Liver (tissue), 2 donors: ENCODE measurements at regions not wholly inside any gene's neighbourhood (a gene's known extent, or its start where the extent isn't known, plus 50 kb on each side); places are given as distances from the start of the nearest gene placed in this dataset.

Experiments used
- CTCF ChIP-seq: fragments of 150-350 bp; IDR thresholded peaks from 2 replicates; pipeline ENCODE4 v1.5.1; 2017; ENCODE audit warnings: improper control_type of control experiment, low read depth, low read length; ENCODE audit not compliant: missing input control
- REST ChIP-seq: IDR thresholded peaks from 2 replicates; pipeline ENCODE4 v1.6.1; 2016; ENCODE audit warnings: antibody characterized with exemption, mild to moderate bottlenecking
- donor health status: healthy.

GRCh38 chr5:142474431-142475094, 149.7 kb upstream of the SPRY4 start:
- no peak for TF ChIP-seq CTCF
- TF ChIP-seq REST: no peak
